HG03045 (cell line): ENCODE measurements at regions not wholly inside any gene's neighbourhood (a gene's known extent, or its start where the extent isn't known, plus 50 kb on each side); places are given as distances from the start of the nearest gene placed in this dataset.
"Not testable (repeated sequence)": the region's sequence is repeated elsewhere in the genome, so short reads cannot be mapped to it uniquely, and the experiment has no call there.

Source experiments
- ATAC-seq: cut with Tn5 transposase; IDR thresholded peaks from one replicate; pipeline ENCODE4 v1.9.1; 2021; ENCODE audit warnings: mild to moderate bottlenecking, moderate library complexity; ENCODE audit not compliant: unreplicated experiment

DNA sequence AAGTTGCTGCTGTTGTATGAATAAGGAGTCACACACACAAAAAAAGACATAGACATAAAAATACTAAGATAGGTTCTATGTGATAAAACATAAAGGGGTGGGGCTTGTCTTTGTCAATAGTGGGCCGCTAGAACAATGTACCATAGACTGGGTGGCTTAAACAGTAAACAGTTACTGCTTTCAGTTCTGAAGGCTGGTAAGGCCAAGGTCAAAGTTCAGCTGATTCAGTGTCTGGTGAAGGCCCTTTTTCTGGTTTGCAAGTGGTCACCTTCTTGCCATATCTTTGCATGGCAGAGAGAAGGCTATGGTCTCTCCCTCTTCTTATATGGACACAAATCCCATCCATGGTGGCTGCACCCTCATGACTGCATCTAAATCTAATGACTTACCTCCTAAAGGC lies 1980.7 kb downstream of the PCDH7 start:
- ATAC-seq: no peak

DNA sequence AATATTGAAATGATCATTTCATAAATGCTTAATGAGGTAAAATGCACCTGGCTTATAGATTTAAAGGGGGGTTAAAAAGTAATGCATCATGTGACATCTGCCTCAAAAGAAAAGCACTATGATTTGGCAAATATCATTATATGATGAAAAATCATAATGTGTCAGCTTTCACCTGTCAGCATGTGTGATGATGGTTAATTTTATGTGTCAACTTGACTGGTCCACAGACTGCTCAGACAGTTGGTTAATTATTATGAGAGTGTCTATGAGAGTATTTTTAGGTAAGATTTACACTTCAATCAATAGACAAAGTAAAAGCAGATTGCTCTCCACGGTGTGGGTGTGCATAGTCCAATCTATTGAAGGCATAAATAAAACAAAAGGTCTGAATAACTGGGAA lies 1986.7 kb downstream of the PCDH7 start:
- no peak for ATAC-seq

DNA sequence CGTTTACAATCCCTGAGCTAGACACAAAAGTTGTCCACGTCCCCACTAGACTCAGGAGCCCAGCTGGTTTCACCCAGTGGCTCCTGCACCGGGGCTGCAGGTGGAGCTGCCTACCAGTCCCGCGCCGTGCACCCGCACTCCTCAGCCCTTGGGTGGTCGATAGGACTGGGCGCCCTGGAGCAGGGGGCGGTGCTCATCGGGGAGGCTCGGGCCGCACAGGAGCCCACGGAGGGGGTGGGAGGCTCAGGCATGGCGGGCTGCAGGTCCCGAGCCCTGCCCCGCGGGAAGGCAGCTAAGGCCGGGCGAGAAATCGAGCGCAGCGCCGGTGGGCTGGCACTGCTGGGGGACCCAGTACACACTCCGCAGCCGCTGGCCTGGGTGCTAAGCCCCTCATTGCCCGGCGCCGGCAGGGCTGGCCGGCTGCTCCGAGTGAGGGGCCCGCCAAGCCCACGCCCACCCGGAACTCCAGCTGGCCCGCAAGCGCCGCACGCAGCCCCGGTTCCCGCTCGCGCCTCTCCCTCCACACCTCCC lies 1996.0 kb downstream of the PCDH7 start:
- not testable (repeated sequence) for ATAC-seq

DNA sequence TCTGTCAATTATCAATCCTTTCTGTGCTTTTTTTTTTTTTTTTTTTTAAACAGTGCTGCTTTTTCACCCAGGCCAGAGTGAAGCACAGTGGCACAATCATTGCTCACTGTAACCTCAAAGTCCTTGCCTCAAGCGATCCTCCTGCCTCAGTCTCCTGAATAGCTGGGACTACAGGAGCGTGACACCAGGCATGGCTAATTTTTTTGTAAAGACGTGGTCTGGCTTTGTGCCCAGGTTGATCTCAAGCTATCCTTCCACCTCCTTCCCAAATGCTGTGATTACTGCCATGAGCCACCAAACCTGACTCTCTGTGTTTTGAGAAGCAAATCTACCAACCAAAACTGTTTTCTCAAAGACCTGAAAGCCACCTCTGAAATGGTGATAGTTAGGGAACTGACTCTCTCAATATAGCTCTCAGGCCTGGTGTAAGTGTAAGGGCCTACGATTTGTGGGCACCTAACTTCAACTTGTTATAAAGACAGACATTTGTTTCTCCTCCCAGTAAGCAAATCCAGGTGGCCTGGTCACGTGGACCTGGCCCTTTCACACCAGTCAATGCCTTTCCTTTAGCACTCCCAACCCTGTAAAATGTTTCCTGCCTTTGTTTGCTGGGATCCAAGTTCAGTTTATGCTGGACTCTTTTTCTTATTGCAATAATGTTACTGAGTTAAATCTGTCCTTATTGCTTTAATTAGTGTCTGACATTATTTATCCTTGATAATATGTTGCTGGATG lies 2015.9 kb downstream of the PCDH7 start:
- no peak for ATAC-seq

DNA sequence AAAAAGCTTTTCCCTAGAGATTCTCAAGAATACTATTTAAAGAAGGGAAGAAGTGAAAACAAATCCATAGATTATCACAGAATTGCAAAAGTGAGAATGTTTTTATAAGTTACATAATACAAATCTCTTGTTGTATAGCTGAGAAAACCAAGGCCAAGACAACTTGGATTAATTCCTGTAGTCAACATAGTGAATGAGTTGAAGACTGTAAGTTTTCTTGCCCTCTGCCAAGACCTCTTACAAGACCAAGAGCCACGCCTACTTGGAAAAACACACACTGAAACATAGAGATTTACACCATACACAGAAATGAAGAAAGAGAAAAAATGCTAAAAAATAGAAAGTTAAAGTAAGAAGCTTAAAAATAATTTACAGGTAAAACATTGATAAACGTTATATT lies 2024.0 kb downstream of the PCDH7 start:
- no peak for ATAC-seq

- no peak for ATAC-seq
Observed at GRCh38 chr4:32745351-32745750, 2025.2 kb downstream of the PCDH7 start.

- no peak for ATAC-seq
Observed at GRCh38 chr4:32748061-32748460, 2027.9 kb downstream of the PCDH7 start.

DNA sequence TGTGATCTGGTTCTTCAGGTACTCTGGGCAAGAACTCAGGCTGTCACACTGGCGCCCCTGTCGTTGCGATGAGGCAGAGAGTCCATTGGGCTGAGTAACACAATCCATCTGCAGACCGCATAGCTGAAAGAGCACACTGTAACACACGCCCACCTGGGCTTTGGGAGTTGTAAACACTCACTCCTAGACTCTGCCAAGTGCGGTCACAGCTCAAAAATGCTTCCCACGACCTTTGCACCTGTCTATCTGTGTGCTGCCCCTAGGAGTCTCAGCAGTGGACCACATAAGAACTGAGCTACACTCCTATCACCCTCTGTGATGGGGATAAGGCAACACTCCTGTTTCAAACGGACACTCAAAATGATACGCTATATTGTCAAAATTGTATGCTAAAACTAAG lies 2028.3 kb downstream of the PCDH7 start:
- ATAC-seq: no peak

DNA sequence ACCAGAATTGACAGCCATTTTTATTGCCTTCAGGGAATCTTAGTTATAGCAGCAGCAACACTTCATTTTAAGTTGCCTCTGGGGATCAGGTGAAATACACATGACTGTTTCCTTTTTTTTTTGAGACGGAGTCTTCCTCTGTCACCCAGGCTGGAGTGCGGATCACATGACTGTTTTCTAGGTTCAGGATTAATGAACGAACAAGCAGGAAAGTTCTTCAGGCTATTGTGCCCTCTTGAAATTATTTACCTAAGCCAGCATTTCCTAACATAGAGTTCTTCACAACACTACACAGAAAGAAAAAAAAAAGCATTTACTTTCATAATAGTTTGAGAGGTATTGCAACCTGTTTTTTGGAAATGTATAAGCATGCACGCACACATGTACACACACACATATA lies 2032.8 kb downstream of the PCDH7 start:
- no peak for ATAC-seq

DNA sequence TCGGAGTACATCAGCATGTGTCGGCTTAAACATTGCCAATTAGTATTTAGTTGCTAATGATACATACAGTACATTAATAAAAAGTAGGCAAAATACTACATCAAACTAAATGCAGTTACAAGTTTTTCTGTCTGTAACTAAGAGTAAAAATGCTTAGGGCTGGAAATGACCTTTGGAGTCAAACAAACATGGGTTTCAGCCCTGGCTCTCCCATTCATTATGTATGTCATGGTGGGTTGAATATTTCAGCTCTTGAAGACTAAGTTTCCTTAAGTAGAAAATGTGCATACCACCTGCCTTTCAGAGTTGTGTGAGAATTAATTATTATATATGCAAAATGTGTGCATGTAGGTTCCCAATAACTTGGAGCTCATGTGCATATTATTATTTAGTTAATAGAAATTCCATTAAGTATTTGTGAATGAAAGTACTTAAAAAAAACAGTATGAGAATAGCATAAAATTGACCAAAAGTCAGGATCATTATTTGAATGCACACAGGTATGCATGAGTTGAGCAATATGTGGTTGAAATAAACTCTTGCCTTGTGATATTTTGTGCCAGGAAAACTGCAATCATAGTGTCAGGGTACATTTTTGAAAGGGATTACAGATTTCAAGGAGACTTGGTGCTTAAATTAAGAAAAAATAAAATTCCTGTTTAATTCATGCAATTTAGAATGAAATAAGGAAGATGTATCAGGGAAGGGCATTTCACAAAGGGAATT lies 2048.7 kb downstream of the PCDH7 start:
- no peak for ATAC-seq

DNA sequence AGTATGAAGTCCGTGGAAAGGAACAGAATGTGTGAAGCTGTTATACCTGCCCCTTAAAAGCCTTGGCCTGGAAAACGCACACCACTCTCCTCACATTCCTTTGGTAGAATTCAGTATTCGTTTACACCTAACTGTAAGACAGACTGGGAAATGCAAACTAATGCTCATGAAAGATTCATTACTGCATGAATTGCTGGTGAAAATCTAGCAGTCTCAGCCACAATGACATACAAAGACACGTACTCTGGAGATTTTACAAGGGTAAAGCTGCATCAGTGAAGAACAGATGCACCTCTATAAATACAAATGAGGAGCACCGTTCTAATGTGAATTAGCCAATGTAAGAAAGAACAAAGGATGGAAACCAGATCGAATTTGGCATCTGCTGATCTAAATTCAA lies 2051.3 kb downstream of the PCDH7 start:
- no peak for ATAC-seq

GRCh38 chr4:32775049-32775448 lies 2054.9 kb downstream of the PCDH7 start:
- no peak for ATAC-seq

DNA sequence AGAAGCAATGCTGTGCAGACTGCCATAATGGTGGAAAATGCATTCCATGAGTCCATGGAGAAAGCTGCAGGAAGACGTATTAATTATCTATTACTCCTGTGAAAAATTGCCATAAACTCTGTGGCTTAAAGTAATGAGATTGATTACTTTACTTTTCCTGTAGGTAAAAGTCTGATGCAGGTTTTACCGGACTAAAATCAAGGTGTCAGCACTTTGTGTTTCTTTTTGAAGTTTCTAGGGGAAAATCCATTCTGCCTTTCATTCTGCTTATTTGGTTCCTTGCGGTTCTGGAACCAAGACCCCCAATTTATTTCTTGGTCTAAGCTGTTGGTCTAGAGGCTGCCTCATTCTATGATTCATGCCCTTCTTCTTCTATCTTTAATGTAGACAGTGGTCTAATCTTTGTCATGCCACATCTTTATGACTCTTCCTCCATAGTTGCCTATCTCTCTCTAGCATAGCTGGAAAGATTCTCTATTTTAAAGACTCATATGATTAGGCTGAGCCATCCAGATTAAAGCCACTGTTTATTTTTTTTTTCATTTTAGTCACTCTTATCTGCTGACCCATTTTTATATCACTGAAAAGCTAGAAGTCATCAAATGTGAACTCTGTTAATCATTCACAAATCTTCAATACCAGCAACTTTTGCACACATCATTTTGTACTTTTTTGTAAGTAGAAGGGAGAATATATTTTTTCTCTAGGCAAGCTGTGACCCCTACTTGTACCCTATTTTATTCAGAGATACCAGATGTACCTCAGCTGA lies 2056.4 kb downstream of the PCDH7 start:
- ATAC-seq: no peak

GRCh38 chr4:32778025-32778424 lies 2057.9 kb downstream of the PCDH7 start:
- no peak for ATAC-seq

DNA sequence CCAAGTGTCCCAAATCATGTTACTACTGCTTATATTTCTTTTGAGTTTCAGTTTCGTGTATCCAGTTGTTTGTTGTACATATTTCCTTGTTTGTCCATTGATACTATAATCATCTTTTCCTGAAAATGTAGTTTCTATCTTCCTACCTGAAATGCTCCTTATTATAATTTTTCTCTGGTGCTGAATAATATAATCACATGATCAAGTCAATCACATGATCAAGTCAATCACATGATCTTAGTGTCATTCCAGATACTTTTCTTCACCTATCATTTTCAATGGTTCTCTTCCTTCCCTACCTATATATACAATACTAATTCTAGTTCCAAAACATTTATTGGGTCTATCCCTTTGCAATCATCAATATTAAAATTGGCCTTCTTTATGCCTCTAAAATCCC lies 2058.8 kb downstream of the PCDH7 start:
- no peak for ATAC-seq

DNA sequence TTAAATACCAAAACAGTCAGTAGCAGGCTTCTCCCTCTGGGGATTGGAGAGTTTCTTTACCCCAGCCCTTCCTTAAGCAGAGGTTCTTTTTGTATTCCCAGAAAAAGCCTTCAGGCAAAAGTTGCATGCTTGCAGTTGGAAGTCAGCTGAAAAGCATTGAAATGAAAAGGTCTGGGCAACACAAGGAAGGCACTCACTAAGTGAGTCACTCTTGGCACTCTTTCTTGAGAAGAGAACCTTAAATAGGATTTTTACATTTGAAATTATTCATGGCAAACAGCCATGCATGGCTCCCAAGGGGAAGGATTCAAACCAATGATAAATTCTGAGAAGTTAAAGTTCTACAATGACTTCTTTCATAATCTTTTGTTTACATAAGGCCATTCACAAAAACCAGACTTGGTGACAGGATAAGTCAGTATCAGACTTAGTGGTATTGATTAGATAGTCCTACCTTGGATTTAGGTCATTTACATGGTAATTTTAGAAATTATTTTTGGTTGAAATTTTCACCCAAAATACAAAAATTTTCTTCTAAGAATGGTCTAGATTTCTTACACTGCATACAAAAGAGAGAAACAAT lies 2068.9 kb downstream of the PCDH7 start:
- ATAC-seq: no peak

GRCh38 chr4:32790803-32791202 lies 2070.6 kb downstream of the PCDH7 start:
- ATAC-seq: no peak

DNA sequence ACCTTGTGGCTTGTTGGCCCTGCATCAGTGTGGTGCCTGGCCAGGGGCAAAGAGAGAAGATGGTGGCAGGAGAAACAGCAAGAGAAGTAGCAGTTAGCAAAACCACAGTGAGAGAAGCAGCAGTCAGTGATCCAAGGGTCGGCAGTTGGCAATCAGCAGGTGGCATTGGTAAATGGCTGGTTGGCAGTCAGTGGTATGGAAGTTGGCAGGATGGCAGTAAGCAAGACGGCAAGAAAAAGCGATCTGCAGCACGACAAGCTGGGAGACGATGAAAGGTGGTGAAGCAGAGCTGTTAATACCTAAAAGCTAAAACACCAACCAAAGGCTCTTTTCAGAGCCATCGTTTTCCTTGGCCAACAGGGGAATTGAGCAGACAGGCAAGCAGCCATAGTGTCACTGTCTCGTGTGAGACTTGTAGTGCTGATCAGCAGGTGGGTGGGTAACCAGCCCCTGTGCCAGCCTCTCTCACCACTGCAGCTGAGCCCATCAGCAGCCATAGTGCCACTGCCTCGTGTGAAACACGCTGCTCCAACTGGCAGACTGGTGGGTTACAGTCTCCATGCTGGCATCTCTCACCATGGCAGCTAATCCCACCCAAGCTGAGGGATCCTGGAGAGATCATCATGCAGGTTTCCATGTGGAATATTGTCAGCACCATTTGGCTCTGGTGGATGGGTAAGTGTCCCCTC lies 2078.4 kb downstream of the PCDH7 start:
- ATAC-seq: no peak

- no peak for ATAC-seq
Observed at GRCh38 chr4:32824336-32824735, 2104.2 kb downstream of the PCDH7 start.

DNA sequence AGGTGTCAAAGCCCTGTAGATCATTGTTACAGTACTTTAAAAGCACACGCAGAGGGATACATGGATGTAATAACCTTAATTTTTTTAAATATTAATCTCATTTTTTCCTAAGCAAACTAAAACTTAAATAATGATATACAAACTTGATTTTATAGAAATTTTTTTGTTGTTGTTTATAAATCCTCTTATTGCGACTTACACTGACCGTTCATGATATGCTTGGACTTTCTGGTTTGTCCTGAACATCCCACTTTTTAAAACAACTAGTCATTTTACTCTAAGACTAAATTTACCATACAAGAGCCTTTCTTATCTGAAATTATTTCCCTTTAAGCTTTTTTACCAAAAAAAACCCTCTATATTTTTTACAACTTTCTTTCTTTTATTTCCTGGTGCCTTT lies 2106.0 kb downstream of the PCDH7 start:
- no peak for ATAC-seq

DNA sequence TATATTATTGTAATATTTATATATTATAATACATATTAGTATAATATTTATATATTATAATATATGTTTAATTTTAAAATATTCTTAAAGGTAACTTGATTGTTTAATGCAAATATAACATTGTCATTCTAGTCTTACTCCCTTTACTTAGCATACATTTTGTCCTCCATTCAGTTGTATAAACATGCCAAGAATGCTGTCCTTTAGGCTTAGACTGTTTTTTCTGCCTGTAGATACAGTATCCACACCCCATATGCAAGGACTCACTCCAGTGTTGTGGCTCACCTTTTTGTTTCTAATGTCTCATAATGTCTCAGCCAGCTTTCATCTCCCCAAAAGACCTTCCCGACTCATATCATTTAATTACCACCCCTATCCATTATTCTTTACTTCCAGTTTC lies 2110.0 kb downstream of the PCDH7 start:
- no peak for ATAC-seq
